ENCODE measurements at regions not wholly inside any gene's neighbourhood (a gene's known extent, or its start where the extent isn't known, plus 50 kb on each side); places are given as distances from the start of the nearest gene placed in this dataset.

GRCh38 chr5:96072138-96072790, 110.6 kb upstream of the ELL2 start:
- DNase-seq (ENCODE audit: low read depth in 2 of 2) = no peak

GRCh38 chr5:96070622-96071225, 109.1 kb upstream of the ELL2 start:
- DNase-seq (ENCODE audit: low read depth in 2 of 2) = no peak

- no peak for DNase-seq (ENCODE audit: low read depth in 2 of 2)
Measured at GRCh38 chr5:96067894-96068614, 106.4 kb upstream of the ELL2 start.

- DNase-seq (ENCODE audit: low read depth in 2 of 2) = no peak
Measured at GRCh38 chr5:96067251-96067650, 105.6 kb upstream of the ELL2 start.

- DNase-seq (ENCODE audit: low read depth in 2 of 2) = no peak
Measured at GRCh38 chr5:96066386-96066719, 104.7 kb upstream of the ELL2 start.

- DNase-seq (ENCODE audit: low read depth in 2 of 2) = no peak
Measured at GRCh38 chr5:96065685-96066385, 104.2 kb upstream of the ELL2 start.

- no peak for DNase-seq (ENCODE audit: low read depth in 2 of 2)
Measured at GRCh38 chr5:96064877-96065276, 103.2 kb upstream of the ELL2 start.

GRCh38 chr5:96062836-96063235, 101.2 kb upstream of the ELL2 start:
- no peak for DNase-seq (ENCODE audit: low read depth in 2 of 2)

- DNase-seq (ENCODE audit: low read depth in 2 of 2) = no peak
Measured at GRCh38 chr5:96058084-96058483, 96.4 kb upstream of the ELL2 start.

- no peak for DNase-seq (ENCODE audit: low read depth in 2 of 2)
Measured at GRCh38 chr5:96054311-96055030, 92.8 kb upstream of the ELL2 start.

GRCh38 chr5:96053063-96053735, 91.5 kb upstream of the ELL2 start:
- DNase-seq (ENCODE audit: low read depth in 2 of 2) = no peak

- no peak for DNase-seq (ENCODE audit: low read depth in 2 of 2)
Measured at GRCh38 chr5:96052374-96052773, 90.7 kb upstream of the ELL2 start.

GRCh38 chr5:96051401-96051830, 89.8 kb upstream of the ELL2 start:
- no peak for DNase-seq (ENCODE audit: low read depth in 2 of 2)

- no peak for DNase-seq (ENCODE audit: low read depth in 2 of 2)
Measured at GRCh38 chr5:96050273-96050880, 88.7 kb upstream of the ELL2 start.

- no peak for DNase-seq (ENCODE audit: low read depth in 2 of 2)
Measured at GRCh38 chr5:96049398-96050272, 88.0 kb upstream of the ELL2 start.

- no peak for DNase-seq (ENCODE audit: low read depth in 2 of 2)
Measured at GRCh38 chr5:96048763-96049162, 87.1 kb upstream of the ELL2 start.

GRCh38 chr5:96045888-96046287, 84.2 kb upstream of the ELL2 start:
- DNase-seq (ENCODE audit: low read depth in 2 of 2) = no peak

GRCh38 chr5:96043446-96043845, 81.8 kb upstream of the ELL2 start:
- DNase-seq (ENCODE audit: low read depth in 2 of 2) = no peak

GRCh38 chr5:96037128-96037527, 75.5 kb upstream of the ELL2 start:
- no peak for DNase-seq (ENCODE audit: low read depth in 2 of 2)

- DNase-seq (ENCODE audit: low read depth in 2 of 2) = no peak
Measured at GRCh38 chr5:96036301-96036700, 74.7 kb upstream of the ELL2 start.

Measured in stimulated activated CD4-positive, alpha-beta T cell treated with anti-CD3 and anti-CD28 coated beads, Interleukin-1b, Interleukin-23, amount 100 ng/mL, for 4 hours (primary cell).